Uterus (tissue), 3 donors: ENCODE measurements at regions not wholly inside any gene's neighbourhood (a gene's known extent, or its start where the extent isn't known, plus 50 kb on each side); places are given as distances from the start of the nearest gene placed in this dataset.

ENCODE experiments used
- DNase-seq, 2 donors: peaks; one replicate each; pipeline ENCODE4 v3.0.0-alpha.2; 2019 to 2020
- H3K27ac ChIP-seq, 2 donors: fragments of 200-600 bp; sonication (generic); 1 replicate in 1 of 2; 2 replicates in 1 of 2; pipeline ENCODE4 v1.5.1; 2016 to 2018
- H3K27me3 ChIP-seq, 2 donors: fragments of 200-600 bp; sonication (generic); one replicate each; pipeline ENCODE4 v1.5.1; 2018 to 2019; ENCODE audit warnings: control low read depth in 1 of 2
- H3K36me3 ChIP-seq, 2 donors: fragments of 200-600 bp; sonication (generic); one replicate each; pipeline ENCODE4 v1.5.1; 2019; ENCODE audit warnings: control low read depth in 1 of 2
- H3K4me1 ChIP-seq, 2 donors: fragments of 200-600 bp; sonication (generic); one replicate each; pipeline ENCODE4 v1.5.1; 2018 to 2019; ENCODE audit warnings: control low read depth in 1 of 2
- H3K4me3 ChIP-seq, 2 donors: fragments of 200-600 bp; sonication (generic); 1 replicate in 1 of 2; 2 replicates in 1 of 2; pipeline ENCODE4 v1.5.1; 2018 to 2019; ENCODE audit warnings: mild to moderate bottlenecking in 1 of 2
- H3K9me3 ChIP-seq, 2 donors: fragments of 200-600 bp; sonication (generic); one replicate each; pipeline ENCODE4 v1.5.1; 2019; ENCODE audit warnings: control low read depth in 1 of 2
- POLR2A ChIP-seq, 2 donors: fragments of 450-650 bp; IDR thresholded peaks; one replicate each; pipeline ENCODE4 v1.6.1; 2016; ENCODE audit warnings: antibody characterized with exemption in 2 of 2, mild to moderate bottlenecking in 1 of 2, moderate library complexity in 1 of 2
- intact Hi-C: fragments of 100-400 bp; cut with DNase I; formaldehyde crosslinking; loops from one replicate; pipeline ENCODE4 v1.15.1; 2023; ENCODE audit warnings: low total_unique reads
- TF ChIP-seq, protein P1 (sequence below), 4 experiments: fragments of 200-600 bp in 2 of 4; fragments of 450-650 bp in 2 of 4; sonication (generic) in 2 of 4; IDR thresholded peaks; one replicate each; pipeline ENCODE4 v1.5.1; 2016 to 2019; ENCODE audit warnings: antibody characterized with exemption in 4 of 4, mild to moderate bottlenecking in 2 of 4, moderate library complexity in 1 of 4
- donor health status: DM: yes; HTN: yes; CAD: no.

DNA sequence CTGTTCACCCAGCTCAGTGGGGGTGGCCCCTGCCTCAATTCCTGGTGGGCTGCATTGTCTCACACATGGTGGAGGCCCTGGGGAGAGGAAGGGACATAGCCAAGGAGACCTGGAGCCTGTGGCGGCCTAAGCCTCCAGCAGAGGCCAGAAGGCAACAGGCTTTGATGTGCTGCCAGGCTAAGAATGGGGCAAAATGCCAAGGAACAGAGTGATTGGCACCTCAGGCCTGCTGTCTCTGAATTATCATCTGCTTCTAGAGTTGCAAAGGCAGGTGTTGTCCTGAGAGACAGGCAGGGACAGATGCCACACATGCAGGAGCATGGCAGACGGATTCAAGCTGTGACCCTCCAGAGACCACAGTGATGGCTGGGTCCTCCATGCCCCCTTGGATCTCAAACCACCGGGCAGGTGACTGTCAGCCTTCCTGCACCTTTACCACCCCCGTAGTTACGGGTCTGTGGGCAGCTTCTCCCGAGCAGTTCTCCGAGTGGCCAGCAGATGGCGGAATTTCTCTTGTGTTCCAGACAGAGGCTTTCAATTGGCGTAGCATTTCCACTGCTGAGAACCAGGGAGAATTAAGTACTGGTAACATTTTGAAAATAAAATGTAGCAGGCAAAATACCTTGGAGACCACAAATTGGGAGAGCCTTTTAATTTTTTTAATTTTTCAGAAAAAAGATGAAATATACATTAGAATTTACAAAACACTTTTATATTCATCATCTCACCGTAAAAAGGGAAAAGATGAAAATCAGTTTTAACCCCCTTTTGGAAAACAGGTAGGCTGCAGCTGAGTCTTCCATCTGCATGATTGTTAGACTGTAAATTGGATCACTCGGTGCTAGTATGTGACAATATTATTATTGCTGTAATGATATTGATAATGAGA, 525.5 kb upstream of the CFAP20DC start:
- H3K9me3 ChIP-seq: no peaks in the 10 kb centered on the region
- TF ChIP-seq POLR2A (IDR thresholded peaks at IDR 0.05): no peak
- TF ChIP-seq, protein P1, sequence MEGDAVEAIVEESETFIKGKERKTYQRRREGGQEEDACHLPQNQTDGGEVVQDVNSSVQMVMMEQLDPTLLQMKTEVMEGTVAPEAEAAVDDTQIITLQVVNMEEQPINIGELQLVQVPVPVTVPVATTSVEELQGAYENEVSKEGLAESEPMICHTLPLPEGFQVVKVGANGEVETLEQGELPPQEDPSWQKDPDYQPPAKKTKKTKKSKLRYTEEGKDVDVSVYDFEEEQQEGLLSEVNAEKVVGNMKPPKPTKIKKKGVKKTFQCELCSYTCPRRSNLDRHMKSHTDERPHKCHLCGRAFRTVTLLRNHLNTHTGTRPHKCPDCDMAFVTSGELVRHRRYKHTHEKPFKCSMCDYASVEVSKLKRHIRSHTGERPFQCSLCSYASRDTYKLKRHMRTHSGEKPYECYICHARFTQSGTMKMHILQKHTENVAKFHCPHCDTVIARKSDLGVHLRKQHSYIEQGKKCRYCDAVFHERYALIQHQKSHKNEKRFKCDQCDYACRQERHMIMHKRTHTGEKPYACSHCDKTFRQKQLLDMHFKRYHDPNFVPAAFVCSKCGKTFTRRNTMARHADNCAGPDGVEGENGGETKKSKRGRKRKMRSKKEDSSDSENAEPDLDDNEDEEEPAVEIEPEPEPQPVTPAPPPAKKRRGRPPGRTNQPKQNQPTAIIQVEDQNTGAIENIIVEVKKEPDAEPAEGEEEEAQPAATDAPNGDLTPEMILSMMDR (IDR thresholded peaks at IDR 0.05): peak; percentile 76 to 94 (median 86)
- H3K27ac ChIP-seq: no peak overlapping the region
- peak; percentile 77 to 83 for DNase-seq
- peaks cover 3 to 4% of the 10 kb centered on the region in 2 donors for H3K4me1 ChIP-seq
- intact Hi-C loops: loop anchor here (10.0 kb wide), 1 partner anchor 279 kb away; no protein-coding TSS in a partner anchor
- H3K27me3 ChIP-seq: no peaks in the 10 kb centered on the region
- no peak overlapping the region for H3K4me3 ChIP-seq
- no peaks in the 10 kb centered on the region for H3K36me3 ChIP-seq

DNA sequence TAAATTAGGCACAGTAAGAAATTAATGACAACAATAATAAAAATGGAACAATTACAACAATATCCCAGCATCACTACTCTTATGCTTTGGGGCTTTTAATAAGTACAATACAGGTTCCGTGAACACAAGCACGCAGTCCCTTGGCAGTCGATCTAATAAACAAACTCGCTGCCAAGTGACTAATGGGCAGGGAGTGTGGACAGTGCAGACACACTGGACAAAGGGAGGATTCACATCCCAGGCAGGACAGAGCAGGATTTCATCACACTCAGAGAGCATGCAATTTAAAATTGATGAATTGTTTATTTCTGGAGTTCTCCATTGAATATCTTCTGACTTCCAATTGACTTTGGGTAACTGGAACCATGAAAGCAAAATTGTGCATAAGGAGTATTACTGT, 524.1 kb upstream of the CFAP20DC start:
- no peak overlapping the region for H3K27ac ChIP-seq
- H3K9me3 ChIP-seq: no peaks in the 10 kb centered on the region
- intact Hi-C loops: loop anchor here (10.0 kb wide), 1 partner anchor 281 kb away; no protein-coding TSS in a partner anchor
- peak; percentile 48 to 77 for DNase-seq
- H3K27me3 ChIP-seq: no peaks in the 10 kb centered on the region
- peaks cover 3 to 4% of the 10 kb centered on the region in 2 donors for H3K4me1 ChIP-seq
- no peak overlapping the region for H3K4me3 ChIP-seq
- TF ChIP-seq, protein P1 (IDR thresholded peaks at IDR 0.05): no peak
- no peak for TF ChIP-seq POLR2A (IDR thresholded peaks at IDR 0.05)
- H3K36me3 ChIP-seq: no peaks in the 10 kb centered on the region

DNA sequence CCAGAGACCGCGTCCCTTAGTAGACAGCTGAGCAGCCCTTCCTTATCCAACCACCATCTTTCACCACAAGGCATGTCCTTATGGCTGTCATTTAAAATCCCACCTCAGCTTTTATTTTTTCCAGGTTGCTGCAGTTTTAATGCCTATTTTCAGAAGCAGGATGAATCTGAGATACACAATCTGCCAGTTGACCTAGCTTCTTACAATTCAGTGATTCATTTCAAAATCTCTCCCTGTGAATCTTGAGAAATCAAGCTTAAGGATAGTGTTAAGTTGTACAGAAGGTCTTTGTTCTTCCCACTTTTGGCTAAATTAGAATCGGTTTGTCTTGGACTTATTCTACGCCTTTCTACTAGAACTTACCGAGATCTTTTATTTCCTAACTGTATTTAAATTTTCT, 522.3 kb upstream of the CFAP20DC start:
- intact Hi-C loops: loop anchor here (10.0 kb wide), 1 partner anchor 283 kb away; no protein-coding TSS in a partner anchor
- no peaks in the 10 kb centered on the region for H3K9me3 ChIP-seq
- DNase-seq: no peak
- H3K4me1 ChIP-seq: peaks cover 3 to 4% of the 10 kb centered on the region in 2 donors
- no peak overlapping the region for H3K4me3 ChIP-seq
- H3K27me3 ChIP-seq: no peaks in the 10 kb centered on the region
- H3K36me3 ChIP-seq: no peaks in the 10 kb centered on the region
- TF ChIP-seq, protein P1 (IDR thresholded peaks at IDR 0.05): no peak
- TF ChIP-seq POLR2A (IDR thresholded peaks at IDR 0.05): no peak
- peak overlapping the region in 1 of 2 donors; percentile 22 for H3K27ac ChIP-seq

DNA sequence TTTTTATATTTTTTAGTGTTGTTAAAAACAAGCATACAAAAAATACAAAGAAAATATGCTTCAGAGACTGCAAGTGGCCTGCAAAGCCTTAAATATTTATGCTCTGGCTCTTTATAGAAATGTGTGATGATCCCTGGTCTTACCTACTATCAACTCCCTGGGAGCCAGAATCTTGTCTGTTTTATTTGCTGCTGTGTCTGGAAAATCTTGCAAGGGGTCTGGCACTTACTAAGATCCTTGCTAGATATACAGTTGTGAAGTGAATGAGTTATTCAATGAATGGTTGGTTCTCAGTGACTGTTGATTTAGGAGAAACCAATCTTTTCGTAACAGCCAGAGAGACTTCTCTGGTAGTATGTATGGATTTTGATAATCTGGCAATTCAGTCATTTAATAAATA, 521.0 kb upstream of the CFAP20DC start:
- TF ChIP-seq, protein P1 (IDR thresholded peaks at IDR 0.05): no peak
- TF ChIP-seq POLR2A (IDR thresholded peaks at IDR 0.05): no peak
- intact Hi-C loops: loop anchor here (10.0 kb wide), 1 partner anchor 284 kb away; no protein-coding TSS in a partner anchor
- H3K27ac ChIP-seq: no peak overlapping the region
- H3K36me3 ChIP-seq: no peaks in the 10 kb centered on the region
- no peak for DNase-seq
- no peak overlapping the region for H3K4me3 ChIP-seq
- peaks cover 3 to 4% of the 10 kb centered on the region in 2 donors for H3K4me1 ChIP-seq
- no peaks in the 10 kb centered on the region for H3K27me3 ChIP-seq
- no peaks in the 10 kb centered on the region for H3K9me3 ChIP-seq

DNA sequence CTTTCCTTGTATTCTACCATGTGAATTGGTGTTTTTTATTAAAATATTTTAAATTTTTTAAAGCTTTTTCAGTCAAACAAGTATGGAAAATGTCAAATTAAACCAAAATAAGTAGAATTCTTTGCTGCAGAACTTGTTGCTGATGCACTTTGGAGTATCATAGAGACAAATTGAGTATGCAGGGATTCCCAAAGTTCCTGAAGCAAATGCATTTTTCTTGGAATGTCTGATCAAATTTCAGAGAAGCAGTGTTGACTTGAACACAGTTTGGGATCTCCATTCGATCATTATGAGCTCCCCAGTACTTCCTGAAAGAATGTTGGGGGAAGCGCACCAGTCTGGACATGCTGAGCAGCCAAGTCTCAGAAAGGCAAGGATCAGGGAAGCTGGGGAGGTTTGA, 517.8 kb upstream of the CFAP20DC start:
- Histone ChIP-seq H3K9me3 (no peaks in the 10 kb centered on the region), H3K4me1 (no peaks in the 10 kb centered on the region), H3K36me3 (no peaks in the 10 kb centered on the region), H3K27ac (no peak overlapping the region), H3K27me3 (no peaks in the 10 kb centered on the region), H3K4me3 (no peak overlapping the region)
- no peak for DNase-seq
- TF ChIP-seq POLR2A (IDR thresholded peaks at IDR 0.05): no peak
- TF ChIP-seq, protein P1 (IDR thresholded peaks at IDR 0.05): no peak
- intact Hi-C loops: no loop called here
